22Rv1 (cell line): ENCODE measurements at regions not wholly inside any gene's neighbourhood (a gene's known extent, or its start where the extent isn't known, plus 50 kb on each side); places are given as distances from the start of the nearest gene placed in this dataset.

Source experiments
- H3K27ac ChIP-seq: fragments of 450-650 bp; 2 replicates; pipeline ENCODE4 v1.5.1; 2017
- ZFX ChIP-seq: fragments of 450-650 bp; IDR thresholded peaks from 2 replicates; pipeline ENCODE4 v1.6.1; 2017; ENCODE audit warnings: antibody characterized with exemption, borderline replicate concordance
- TF ChIP-seq, protein P1 (sequence below): fragments of 450-650 bp; IDR thresholded peaks from 2 replicates; pipeline ENCODE4 v1.5.1; 2017; ENCODE audit warnings: mild to moderate bottlenecking

DNA sequence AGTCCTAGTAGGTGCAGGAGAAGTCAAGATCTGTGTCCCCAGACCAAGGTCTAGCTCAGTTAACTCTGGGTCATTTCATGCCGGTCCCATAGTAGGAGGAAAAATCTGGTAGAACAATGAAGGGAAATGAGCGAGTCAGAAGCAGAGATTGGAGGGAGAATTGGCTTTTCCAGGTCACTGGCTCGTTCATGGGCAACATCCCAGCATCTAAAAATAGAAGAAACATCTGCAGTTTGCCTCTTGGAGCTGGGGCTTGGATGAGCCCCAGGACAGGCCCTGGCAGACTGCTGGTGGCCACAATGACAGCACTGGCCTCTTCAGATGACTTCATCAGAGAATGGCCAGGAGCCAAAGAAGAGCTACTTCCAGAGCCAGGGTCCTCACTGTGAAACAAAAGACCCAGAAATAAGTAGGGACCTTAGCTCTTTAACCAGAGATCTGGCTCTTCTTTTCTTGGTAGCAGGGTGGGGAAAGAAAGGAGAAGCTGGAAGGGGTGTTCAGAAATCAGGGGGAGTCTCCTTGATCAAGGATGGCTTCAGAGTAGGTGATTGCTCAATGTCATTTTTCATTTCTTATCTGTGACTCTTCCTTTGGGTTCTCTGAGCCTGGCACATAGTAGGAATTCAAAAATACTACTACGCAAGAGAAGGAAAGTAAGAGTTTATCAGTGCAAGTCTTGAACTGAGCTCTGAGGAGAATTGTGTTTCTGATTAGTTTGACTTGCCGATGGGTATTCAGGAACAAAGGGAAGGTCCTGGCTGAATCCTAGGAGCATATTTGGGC is 102.6 kb downstream of the TMPRSS5 start:
- TF ChIP-seq, protein P1, sequence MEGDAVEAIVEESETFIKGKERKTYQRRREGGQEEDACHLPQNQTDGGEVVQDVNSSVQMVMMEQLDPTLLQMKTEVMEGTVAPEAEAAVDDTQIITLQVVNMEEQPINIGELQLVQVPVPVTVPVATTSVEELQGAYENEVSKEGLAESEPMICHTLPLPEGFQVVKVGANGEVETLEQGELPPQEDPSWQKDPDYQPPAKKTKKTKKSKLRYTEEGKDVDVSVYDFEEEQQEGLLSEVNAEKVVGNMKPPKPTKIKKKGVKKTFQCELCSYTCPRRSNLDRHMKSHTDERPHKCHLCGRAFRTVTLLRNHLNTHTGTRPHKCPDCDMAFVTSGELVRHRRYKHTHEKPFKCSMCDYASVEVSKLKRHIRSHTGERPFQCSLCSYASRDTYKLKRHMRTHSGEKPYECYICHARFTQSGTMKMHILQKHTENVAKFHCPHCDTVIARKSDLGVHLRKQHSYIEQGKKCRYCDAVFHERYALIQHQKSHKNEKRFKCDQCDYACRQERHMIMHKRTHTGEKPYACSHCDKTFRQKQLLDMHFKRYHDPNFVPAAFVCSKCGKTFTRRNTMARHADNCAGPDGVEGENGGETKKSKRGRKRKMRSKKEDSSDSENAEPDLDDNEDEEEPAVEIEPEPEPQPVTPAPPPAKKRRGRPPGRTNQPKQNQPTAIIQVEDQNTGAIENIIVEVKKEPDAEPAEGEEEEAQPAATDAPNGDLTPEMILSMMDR, result no peak
- TF ChIP-seq ZFX, result no peak
- no peak overlapping the region for H3K27ac ChIP-seq

DNA sequence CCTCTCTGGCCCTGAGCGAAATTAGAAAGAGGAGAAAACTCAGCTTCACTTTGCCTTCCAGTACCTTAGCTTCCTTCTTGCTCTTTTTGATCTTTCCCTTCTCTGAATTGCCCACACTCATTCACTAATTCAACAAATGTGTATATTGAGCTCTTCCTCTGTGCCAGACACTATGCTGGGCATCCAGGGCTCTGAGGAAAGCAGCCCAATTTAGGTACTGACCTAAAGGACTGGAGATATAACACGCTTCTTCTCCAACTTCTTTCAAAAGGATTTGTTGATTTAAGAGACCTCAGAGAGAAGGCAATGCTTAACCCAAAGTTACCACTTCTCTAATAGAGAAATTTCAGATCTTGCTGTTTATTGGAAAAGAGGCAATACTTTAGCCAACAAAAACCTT is 103.6 kb downstream of the TMPRSS5 start:
- TF ChIP-seq ZFX, result no peak
- TF ChIP-seq, protein P1, result no peak
- H3K27ac ChIP-seq, result no peak overlapping the region

- TF ChIP-seq, protein P1, result no peak
- TF ChIP-seq ZFX, result no peak
- H3K27ac ChIP-seq, result no peak overlapping the region
Measured at GRCh38 chr11:113596658-113597057, 109.5 kb downstream of the TMPRSS5 start.

GRCh38 chr11:113595810-113596594 is 110.1 kb downstream of the TMPRSS5 start:
- TF ChIP-seq, protein P1, result no peak
- no peak for TF ChIP-seq ZFX
- H3K27ac ChIP-seq, result no peak overlapping the region

DNA sequence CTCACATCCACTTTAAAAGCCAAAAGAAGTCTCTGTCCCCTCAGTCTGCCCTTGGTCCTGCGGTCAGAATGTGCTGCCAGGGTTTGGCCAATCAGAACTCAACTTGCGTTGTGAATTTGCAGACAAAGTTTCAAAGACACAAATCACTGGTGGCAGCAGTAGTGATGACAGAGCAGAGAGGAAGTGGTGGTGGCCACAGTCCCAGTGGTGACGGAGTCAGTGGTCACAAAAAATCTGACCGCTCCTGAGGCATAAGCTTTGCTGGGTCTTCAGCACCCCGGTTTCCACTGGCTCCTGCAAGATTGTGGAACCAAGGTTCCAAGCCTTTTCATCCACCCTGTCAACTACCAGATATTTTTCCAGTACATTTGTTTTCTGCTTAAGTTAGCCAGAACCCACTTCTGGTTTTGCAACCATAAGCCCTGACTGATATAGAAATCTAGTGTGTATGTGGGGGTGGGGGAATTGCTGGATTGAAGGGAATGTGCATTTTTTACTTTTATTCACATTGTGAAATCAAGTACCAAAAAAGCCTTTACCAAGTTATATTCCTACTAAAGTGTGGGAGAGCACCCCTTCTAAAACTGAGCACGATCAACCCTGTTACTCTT is 112.3 kb downstream of the TMPRSS5 start:
- no peak overlapping the region for H3K27ac ChIP-seq
- no peak for TF ChIP-seq ZFX
- TF ChIP-seq, protein P1, result no peak

- H3K27ac ChIP-seq, result no peak overlapping the region
- TF ChIP-seq, protein P1, result no peak
- TF ChIP-seq ZFX, result no peak
Measured at GRCh38 chr11:113591117-113591516, 115.0 kb downstream of the TMPRSS5 start.

DNA sequence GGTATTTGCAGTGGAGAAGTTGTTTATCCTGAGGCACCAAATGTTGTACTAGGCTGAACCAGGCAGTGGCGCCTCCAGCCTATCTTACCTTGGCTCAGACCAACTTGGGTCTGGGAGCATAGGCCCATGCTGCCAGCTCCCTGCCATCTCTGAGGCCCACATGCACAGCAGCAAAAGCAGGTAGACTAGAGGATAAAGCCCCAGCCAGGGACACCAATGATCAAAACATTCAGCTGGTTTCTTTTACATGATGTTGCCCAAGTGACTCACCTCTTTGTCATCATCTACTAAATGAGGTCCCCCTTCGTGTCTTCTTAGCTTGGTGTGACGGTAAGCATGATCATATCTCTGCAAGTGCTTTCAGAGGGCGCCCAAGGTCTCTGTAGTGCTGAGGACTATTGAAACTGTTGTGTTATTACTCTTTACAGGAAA is 112.1 kb upstream of the DRD2 start:
- TF ChIP-seq, protein P1, result no peak
- no peak for TF ChIP-seq ZFX
- H3K27ac ChIP-seq, result no peak overlapping the region
